Stomach (tissue), 4 donors: ENCODE measurements at regions not wholly inside any gene's neighbourhood (a gene's known extent, or its start where the extent isn't known, plus 50 kb on each side); places are given as distances from the start of the nearest gene placed in this dataset.
"Not testable (repeated sequence)": the region's sequence is repeated elsewhere in the genome, so short reads cannot be mapped to it uniquely, and the experiment has no call there.

Experiments
- POLR2A ChIP-seq, 4 donors: fragments of 450-650 bp; IDR thresholded peaks; one replicate each; pipeline ENCODE4 v1.6.1; 2016; ENCODE audit warnings: antibody characterized with exemption in 4 of 4, control low read depth in 2 of 4, mild to moderate bottlenecking in 1 of 4, moderate library complexity in 1 of 4
- POLR2AphosphoS5 ChIP-seq, 3 donors: sonication (generic); formaldehyde crosslinking; IDR thresholded peaks; one replicate each; pipeline ENCODE4 v1.6.1; 2016; ENCODE audit warnings: antibody characterized with exemption in 3 of 3
- TF ChIP-seq, protein P1 (sequence below), 7 experiments: fragments of 450-650 bp in 4 of 7; fragments of 200-600 bp in 3 of 7; sonication (generic) in 3 of 7; IDR thresholded peaks; one replicate each; pipeline ENCODE4 v1.5.1; 2016 to 2019; ENCODE audit warnings: antibody characterized with exemption in 7 of 7, control low read depth in 2 of 7, mild to moderate bottlenecking in 1 of 7

DNA sequence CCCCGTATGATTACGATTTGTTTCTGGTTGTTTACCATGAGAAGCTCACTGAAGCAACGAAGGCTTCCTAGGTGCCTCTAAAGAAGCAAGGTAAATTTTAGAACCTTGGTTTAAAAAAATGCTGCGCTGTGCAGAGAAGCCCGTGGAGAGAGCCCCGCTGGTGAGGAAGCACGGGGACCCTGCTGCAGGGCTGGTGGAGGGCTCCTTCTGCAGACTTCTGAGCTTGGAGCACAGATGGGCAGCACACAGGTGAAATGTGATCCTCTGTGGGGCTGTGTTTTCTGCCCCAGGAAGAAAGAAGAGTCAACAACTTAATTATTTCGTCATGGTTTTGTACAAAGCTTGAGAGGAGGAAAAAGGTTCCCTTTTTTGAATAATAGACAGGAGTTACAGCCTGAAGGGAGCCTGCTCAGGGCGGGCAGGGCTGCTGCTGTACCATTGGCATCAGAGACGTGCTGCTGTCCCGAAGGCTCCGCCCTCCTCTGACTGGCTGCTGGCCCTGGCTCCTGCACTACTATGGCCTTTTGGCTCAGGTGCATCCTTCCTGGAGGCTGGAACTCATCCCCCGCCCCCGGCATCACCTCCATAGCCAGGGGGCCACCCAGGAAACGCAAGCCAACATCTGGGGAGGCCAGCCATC lies 108.0 kb upstream of the PLGLB2 start:
- TF ChIP-seq POLR2AphosphoS5, POLR2A (IDR thresholded peaks at IDR 0.05): not testable (repeated sequence)
- TF ChIP-seq, protein P1, sequence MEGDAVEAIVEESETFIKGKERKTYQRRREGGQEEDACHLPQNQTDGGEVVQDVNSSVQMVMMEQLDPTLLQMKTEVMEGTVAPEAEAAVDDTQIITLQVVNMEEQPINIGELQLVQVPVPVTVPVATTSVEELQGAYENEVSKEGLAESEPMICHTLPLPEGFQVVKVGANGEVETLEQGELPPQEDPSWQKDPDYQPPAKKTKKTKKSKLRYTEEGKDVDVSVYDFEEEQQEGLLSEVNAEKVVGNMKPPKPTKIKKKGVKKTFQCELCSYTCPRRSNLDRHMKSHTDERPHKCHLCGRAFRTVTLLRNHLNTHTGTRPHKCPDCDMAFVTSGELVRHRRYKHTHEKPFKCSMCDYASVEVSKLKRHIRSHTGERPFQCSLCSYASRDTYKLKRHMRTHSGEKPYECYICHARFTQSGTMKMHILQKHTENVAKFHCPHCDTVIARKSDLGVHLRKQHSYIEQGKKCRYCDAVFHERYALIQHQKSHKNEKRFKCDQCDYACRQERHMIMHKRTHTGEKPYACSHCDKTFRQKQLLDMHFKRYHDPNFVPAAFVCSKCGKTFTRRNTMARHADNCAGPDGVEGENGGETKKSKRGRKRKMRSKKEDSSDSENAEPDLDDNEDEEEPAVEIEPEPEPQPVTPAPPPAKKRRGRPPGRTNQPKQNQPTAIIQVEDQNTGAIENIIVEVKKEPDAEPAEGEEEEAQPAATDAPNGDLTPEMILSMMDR (IDR thresholded peaks at IDR 0.05): not testable (repeated sequence)
